Stimulated activated CD8-positive, alpha-beta memory T cell treated with anti-CD3 and anti-CD28 coated beads, Interleukin-7, amount 100 ng/mL, for 1 hour (primary cell): ENCODE measurements at regions not wholly inside any gene's neighbourhood (a gene's known extent, or its start where the extent isn't known, plus 50 kb on each side); places are given as distances from the start of the nearest gene placed in this dataset.

Experiments
- DNase-seq, 2 donors: peaks; one replicate each; pipeline ENCODE4 v3.0.0-alpha.2; 2020; ENCODE audit warnings: low read depth in 2 of 2

DNA sequence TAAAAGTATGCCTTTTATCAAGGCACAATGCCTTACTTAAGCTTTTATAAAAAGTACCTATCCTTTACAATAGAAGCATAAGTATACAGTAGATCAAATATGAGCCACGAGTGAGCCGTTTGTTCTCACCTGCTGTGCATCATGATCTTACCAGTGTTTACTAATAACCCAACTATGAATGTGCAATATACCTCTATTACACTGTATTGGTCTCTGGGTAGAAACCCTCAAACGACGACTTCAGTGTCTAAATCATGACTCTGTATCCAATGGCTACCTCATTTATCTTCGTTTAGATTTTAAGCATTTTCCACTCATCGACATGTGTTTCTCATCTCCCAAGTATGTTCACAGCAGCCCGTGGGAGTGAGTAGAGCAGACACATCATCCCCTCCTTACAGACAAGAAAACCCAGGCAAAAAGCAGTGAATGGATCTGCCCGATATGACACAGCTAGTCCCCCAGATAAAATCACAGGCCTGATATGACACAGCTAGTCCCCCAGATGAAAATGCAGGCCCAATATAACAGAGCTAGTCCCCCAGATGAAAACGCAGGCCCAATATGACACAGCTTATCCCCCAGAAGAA, 279.8 kb downstream of the TNS1 start:
- no peak for DNase-seq

DNA sequence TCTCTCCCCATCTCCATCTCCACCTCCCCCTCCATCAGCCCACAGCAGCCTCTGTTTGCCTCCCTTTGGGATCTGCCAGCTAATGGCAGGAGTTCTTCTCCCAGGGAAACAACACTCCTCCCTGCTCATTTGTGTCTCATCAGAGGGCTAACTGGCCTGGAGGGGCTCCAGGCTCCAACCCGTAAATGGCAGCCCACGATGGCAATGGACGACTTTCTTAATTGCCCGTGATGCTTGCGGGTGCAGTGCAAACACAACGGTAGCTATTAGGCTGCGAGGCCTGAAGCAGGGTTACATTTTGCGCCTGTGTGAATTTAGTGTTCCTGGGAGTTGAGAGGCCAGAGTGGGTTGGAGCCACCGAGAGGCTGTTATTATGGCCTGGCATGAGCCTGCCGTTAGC, 285.1 kb downstream of the TNS1 start:
- DNase-seq: no peak

DNA sequence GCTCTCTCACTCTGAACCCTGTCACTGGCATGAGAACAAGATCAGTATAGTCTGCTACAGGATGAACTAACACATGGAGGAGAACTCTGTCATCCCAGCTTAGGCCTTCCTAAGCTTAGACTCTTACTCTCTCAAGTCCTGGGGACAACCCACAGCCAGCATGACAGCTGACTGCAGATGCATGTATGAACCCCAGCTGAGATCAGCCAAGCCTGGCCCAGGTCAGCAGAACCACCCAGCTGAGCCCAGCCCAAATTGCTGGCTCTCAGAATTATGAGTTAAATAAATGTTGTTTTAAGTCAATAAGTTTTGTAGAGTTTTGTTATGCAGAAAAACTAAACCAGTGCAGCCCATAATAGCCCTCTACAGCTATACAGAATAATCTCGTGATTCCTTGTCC, 287.3 kb downstream of the TNS1 start:
- DNase-seq: no peak

DNA sequence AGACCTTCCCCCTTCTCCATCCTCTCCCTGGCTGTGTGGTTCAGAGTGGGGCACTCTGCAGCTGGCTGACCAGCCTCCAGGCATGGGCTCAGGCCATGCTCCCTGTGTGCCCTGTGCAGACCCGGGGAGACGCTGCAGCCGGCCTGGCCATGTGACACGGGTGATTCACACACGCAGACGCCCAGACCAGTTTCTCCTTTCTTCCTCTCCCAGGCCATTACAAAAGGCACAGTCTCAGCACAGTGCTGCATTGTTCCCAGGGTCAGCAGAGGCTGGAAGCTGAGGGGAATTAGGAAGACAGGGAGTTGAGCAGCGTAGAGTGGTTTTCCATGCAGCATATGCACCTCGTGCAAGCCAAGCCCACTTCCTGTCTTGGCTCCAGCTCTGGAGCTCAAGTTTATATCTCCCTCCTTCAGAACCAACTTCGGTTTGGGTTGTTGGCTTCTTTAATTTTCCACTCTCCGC, 288.5 kb downstream of the TNS1 start:
- DNase-seq: no peak

DNA sequence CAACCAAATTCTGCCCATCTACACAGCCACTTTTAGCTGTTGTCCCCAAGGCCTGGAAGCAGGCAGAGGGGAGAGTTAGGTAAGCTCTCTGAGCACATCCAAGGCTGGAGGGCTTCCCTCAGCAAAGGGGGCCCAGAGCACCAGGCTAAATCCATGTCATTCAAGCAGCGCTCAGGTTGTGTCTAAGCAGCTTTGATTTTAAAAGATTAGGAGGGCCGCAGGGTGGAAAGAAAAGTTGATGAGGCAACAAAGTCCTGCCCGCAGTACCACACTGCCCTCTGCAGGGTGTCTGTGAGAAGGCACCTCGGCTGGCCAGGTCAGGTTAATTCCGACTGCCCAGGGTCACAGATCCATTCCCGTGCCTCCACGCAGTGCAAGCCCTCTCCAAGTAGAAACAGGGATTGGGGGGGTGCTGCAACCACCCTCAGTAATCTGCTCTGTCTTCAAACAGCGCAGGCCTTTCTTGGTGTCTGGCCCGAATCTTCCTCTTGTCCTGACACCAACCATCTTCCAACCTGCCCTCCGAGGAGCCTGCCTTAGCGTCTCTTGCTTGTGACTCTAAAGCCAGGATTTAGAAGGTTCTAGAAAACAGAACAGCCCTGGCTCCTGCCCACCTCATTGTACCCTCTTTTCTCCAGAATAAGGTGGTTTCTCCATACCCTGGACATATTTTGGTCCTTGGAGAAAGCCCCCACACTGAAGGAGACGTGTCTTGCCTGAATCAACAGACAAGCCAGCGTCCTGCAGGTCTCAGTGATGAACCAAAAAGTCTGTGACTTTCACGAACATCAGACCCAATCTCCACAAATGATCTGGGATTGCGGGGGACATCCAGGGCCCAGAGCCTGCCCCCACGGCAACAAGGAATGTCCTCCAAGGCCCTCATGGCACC, 289.2 kb downstream of the TNS1 start:
- peak; percentile 44 to 48 for DNase-seq

- no peak for DNase-seq
These were observed 290.4 kb downstream of the TNS1 start for GRCh38 chr2:217712431-217712830.

- no peak for DNase-seq
These were observed 291.6 kb downstream of the TNS1 start for GRCh38 chr2:217711188-217711587.

DNA sequence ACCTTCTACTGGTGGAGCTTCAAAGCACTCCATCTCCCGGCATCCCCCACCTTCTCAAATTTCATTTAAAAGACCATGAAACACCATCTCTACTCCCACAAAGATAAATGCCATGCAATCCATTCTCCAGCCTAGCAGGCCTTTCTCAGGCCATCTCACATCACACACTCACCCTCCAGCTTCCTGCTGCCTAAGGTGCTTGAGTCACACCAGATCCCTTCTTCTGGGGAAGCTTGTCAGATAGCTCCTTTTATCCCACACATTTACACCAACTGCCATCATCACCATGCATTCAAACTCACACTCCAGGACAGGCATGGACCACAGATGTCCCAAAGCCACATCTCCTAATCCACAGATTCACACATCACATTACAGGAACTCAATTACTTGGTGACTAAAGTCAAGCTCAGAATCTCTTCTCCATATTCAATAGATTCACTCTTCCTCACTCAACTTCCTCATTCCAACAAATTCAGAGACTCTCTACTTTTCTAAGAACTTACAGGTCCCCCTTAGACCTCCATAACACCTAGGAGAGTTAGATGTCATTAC, 292.5 kb downstream of the TNS1 start:
- DNase-seq: no peak

DNA sequence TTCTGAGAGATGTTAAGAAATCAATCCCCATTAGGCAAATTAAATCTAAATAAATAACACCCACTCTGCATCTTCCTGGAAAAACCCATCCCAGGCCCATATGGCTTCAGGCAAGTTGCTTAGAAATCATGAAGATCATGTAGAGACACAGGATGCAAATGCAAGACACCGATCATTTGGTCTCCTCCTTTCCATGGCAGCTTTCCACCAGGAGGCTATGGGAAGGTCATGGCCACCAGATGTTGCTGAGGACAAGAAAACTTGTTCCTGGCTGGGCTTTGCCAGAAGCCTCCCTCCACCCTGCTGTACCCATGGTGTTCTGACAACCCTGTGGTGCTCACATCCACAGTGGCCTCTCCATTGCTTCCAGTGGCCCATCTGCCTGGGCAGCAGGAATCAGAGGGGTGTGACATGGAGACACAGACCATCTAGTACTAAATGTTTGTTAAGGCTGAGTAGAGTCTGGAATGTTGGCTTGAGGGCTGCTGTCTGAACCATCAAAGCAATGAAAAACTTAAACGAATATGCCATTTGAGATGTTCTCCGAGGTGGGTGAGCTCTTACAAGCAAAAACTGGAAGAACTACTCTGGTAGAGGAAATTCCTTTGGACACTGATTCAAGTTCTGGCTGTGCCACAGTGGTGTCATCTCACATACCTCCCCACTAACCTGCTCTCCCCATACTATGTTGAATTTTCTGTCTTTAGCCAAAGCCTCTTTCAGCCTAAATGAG, 293.2 kb downstream of the TNS1 start:
- DNase-seq: no peak

GRCh38 chr2:217707131-217707611, 295.6 kb downstream of the TNS1 start:
- DNase-seq: no peak

- no peak for DNase-seq
These were observed 296.3 kb downstream of the TNS1 start for GRCh38 chr2:217706513-217706912.

DNA sequence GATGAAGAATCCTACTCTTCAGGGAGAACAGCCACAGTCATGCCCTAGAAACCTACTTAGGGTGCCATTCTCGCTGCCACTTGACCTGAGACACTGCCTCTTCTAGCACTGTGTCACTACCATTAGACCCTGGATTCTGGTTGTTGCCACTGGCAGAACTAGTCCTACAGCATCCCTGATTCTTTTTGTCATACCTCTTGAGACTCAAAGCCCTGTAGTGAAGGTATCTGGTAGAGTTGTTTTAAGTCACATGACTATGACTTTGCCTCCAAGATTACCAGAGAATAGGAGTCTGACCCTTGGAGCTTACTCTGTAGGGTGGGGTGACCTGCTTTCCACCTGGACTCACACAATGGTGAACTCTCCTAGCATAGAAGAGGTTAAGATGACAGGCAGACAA, 296.7 kb downstream of the TNS1 start:
- no peak for DNase-seq

DNA sequence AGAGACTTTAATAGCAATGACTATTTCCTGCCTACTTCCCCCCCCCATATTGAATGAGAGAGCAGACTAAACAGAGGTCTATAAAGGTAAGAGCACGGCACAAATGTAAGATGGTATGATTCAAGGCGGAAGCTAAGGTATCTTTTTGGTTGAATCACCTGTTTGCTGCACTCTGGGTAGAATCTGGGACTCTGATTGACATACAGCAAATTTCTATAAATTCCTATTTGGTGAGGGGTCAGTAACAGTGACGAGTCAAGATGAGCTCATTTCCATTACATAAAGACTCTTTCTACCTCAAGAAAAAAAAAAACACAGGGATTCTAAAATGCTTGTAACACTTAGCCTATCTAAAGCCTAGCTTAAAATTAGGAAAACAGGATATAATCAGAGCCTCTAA, 297.3 kb downstream of the TNS1 start:
- DNase-seq: no peak

GRCh38 chr2:217703999-217704398, 298.8 kb downstream of the TNS1 start:
- no peak for DNase-seq

DNA sequence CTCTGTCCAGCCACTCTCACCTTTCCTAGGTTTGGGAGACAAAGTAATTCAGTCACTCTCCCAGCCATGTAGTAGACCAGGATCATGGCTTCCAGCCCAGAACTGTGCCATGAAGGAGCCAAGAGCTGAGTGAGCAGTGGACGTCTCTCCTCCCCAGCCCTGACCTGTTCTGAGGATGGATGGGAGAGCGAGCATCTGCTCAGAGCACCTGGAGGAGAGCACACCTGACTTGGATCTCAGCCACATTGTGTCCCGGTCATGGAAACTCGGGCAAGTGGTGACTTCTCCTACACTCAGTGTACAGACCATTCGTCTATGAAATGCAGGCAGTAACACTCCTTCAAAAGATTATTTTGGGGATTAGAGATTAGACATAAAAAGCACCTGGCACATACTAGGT, 299.7 kb downstream of the TNS1 start:
- no peak for DNase-seq

- DNase-seq: no peak
These were observed 301.2 kb downstream of the TNS1 start for GRCh38 chr2:217701622-217702021.

GRCh38 chr2:217698691-217699090, 304.1 kb downstream of the TNS1 start:
- DNase-seq: no peak

DNA sequence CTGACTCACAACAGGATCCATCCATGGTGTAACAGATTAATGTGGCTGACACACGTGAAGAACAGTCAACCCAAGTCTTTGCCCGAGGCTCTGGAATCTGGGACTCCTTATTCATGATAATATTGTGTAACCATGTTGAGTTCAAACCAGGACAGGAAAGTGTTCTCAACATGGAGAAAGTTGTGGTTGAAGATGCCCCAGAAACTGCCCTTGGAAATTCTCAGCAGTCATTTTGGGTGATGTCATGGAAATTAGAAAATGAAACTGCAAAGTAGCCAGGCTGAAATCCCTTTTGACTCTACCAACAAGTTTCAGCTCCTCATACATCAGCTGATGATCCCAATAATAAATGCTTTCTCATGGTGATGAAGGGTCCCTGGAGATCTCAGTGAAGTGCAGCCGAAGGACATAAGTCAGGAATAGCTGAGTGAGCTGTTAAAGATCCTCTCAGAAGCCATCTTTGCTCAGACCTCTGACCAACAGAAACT, 307.7 kb downstream of the TNS1 start:
- DNase-seq: no peak

GRCh38 chr2:217694291-217694690, 308.5 kb downstream of the TNS1 start:
- no peak for DNase-seq

GRCh38 chr2:217693363-217693762, 309.4 kb downstream of the TNS1 start:
- DNase-seq: no peak

DNA sequence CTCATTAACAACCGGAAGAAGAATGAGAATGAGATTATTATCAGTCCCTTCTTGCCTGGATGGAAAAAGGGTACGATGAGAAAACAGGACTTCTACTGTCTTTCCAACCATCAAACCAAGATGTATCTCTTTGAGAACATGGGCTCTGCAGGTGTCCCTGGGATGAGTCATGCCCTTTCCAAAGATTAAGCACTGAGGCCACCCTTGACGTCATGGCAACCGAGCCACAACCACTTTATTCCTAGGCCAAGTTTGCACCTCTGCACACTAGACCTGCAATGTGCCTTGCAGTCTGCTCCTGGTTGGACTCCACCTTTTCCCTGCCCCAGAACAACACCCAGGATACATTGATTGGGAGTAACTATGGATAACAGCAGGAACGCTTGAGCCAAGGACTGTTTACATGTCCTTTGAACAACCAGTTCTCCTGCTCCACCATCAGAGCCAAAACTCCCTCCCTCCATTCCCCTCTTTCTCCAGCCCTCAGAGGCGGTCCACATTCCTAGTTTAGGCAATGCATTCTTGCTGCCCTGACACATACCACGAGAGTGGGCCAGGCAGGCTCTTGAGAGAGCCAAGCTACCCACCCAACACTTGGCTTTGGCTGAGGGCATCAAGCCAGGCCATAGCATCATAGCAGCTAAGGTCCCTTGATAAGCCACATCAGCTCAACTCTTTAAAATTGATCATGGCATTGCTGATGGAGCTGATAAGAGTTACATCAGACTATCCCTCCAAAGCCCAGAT, 310.7 kb downstream of the TNS1 start:
- DNase-seq: no peak
